Right lobe of liver (tissue), 4 donors: ENCODE measurements at regions not wholly inside any gene's neighbourhood (a gene's known extent, or its start where the extent isn't known, plus 50 kb on each side); places are given as distances from the start of the nearest gene placed in this dataset.

ENCODE experiments used
- POLR2A ChIP-seq: fragments of 450-650 bp; IDR thresholded peaks from one replicate; pipeline ENCODE4 v1.6.1; 2017; ENCODE audit warnings: antibody characterized with exemption, mild to moderate bottlenecking
- TF ChIP-seq, protein P1 (sequence below), 4 donors: fragments of 200-600 bp in 3 of 4; fragments of 450-650 bp in 1 of 4; IDR thresholded peaks; one replicate each; pipeline versions ENCODE4 v1.5.1 to v1.8.0; 2016 to 2022; ENCODE audit warnings: antibody characterized with exemption in 4 of 4, mild to moderate bottlenecking in 2 of 4
- donor health status: DM: no; HTN: no; CAD: no.
- donor health status: DM: no; HTN: no; CAD: no.
- donor health status: DM: no; HTN: yes; CAD: no.

DNA sequence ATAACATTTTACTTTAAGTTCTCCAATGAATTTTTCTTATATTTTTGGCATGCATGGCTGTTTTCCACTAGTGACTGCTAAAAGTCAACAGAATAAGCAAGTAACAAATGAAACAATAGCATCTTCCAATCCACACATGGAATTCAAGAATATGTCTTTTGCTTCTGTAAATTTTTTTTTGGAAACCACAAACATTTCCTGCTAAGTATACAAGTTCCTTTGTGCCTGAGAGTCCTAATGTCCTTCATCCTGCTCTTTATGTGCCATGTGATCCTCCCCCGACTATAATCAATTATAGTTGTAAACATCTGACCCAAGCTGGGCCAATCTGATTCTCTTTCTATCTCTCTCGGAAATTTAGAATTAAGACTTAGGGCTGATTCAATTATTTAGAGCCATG lies 61.2 kb downstream of the PPP1R3C start:
- TF ChIP-seq, protein P1, sequence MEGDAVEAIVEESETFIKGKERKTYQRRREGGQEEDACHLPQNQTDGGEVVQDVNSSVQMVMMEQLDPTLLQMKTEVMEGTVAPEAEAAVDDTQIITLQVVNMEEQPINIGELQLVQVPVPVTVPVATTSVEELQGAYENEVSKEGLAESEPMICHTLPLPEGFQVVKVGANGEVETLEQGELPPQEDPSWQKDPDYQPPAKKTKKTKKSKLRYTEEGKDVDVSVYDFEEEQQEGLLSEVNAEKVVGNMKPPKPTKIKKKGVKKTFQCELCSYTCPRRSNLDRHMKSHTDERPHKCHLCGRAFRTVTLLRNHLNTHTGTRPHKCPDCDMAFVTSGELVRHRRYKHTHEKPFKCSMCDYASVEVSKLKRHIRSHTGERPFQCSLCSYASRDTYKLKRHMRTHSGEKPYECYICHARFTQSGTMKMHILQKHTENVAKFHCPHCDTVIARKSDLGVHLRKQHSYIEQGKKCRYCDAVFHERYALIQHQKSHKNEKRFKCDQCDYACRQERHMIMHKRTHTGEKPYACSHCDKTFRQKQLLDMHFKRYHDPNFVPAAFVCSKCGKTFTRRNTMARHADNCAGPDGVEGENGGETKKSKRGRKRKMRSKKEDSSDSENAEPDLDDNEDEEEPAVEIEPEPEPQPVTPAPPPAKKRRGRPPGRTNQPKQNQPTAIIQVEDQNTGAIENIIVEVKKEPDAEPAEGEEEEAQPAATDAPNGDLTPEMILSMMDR (IDR thresholded peaks at IDR 0.05) = no peak
- TF ChIP-seq POLR2A = no peak
